ENCODE measurements at regions not wholly inside any gene's neighbourhood (a gene's known extent, or its start where the extent isn't known, plus 50 kb on each side); places are given as distances from the start of the nearest gene placed in this dataset.

DNA sequence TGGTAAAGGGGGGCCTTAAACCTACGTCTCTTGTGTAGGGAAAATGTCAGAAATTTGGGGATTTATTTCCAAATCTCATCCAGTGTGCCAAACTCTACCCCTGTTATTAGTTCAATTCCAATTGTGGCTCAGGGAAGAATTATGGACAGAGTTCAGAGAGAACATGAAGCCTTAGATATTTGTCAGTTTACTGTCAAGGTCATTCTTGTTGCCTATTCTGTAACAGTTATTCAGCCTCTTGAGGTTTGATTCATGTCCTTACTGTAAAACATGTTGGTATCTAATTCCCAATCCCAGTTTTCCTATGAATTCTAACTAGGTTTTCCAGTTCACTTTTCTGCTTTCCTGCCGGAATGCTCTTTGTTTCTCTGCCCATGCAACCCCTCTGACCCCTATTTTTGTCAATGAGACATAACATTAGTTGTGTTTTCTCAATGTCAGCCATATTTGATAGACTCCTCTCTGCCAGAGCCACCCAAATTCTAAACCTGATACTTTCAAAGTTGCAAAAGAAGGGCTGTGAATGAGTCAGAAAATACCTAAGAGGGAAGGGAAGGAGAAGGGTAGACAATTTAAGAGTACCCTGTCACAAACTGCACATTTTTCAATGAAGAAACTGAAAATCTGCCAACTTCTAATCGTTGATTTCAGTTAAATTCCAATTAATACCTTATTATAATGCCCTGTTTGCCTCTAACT lies 52.4 kb downstream of the ATOSA start:
- H3K4me3 ChIP-seq (ENCODE audit: low read depth, low read length) = no peak overlapping the region
- peaks cover 0 to 3% of the 10 kb centered on the region in 2 experiments; a peak in 2 of 3 replicates for H3K36me3 ChIP-seq (ENCODE audit: control insufficient read depth in 2 of 2, insufficient read depth in 1 of 2, low read length in 2 of 2)
- H3K4me1 ChIP-seq (ENCODE audit: control insufficient read depth, insufficient read depth, low read length) = no peaks in the 10 kb centered on the region
- H3K9me3 ChIP-seq (ENCODE audit: control insufficient read depth, insufficient read depth, low read depth, low read length) = no peaks in the 10 kb centered on the region
- TF ChIP-seq ZNF777 (tag by site-specific recombination; IDR thresholded peaks at IDR 0.05; ENCODE audit: borderline replicate concordance) (no peak), PATZ1 (tag by site-specific recombination; IDR thresholded peaks at IDR 0.05) (no peak), ZNF501 (tag by site-specific recombination; IDR thresholded peaks at IDR 0.05) (no peak), ZBTB44 (tag by site-specific recombination; IDR thresholded peaks at IDR 0.05) (no peak), SP3 (tag by site-specific recombination; IDR thresholded peaks at IDR 0.05) (no peak), ZBTB48 (tag by site-specific recombination; IDR thresholded peaks at IDR 0.05) (no peak), ZNF701 (tag by site-specific recombination; IDR thresholded peaks at IDR 0.05) (no peak), ZNF76 (tag by site-specific recombination; IDR thresholded peaks at IDR 0.05; ENCODE audit: borderline replicate concordance, low read depth) (no peak), TCF7L2 (IDR thresholded peaks at IDR 0.05; ENCODE audit: borderline replicate concordance, low read depth, low read length) (no peak), ZNF239 (tag by site-specific recombination; IDR thresholded peaks at IDR 0.05) (no peak), ZNF600 (tag by site-specific recombination; IDR thresholded peaks at IDR 0.05) (no peak), ZNF530 (tag by site-specific recombination; IDR thresholded peaks at IDR 0.05; ENCODE audit: low read depth) (no peak), SP2 (tag by site-specific recombination; IDR thresholded peaks at IDR 0.05) (no peak), ZNF24 (tag by site-specific recombination; IDR thresholded peaks at IDR 0.05) (no peak), GLIS2 (tag by site-specific recombination; IDR thresholded peaks at IDR 0.05) (no peak), ZSCAN18 (tag by site-specific recombination; IDR thresholded peaks at IDR 0.05) (no peak), ZNF2 (tag by site-specific recombination; IDR thresholded peaks at IDR 0.05) (no peak), ZNF660 (tag by site-specific recombination; IDR thresholded peaks at IDR 0.05) (no peak)
- H3K27ac ChIP-seq (ENCODE audit: extremely low read depth, low read depth, low read length) = no peak overlapping the region
- ChIA-PET CTCF (no interaction called here), POLR2A (no interaction called here)

DNA sequence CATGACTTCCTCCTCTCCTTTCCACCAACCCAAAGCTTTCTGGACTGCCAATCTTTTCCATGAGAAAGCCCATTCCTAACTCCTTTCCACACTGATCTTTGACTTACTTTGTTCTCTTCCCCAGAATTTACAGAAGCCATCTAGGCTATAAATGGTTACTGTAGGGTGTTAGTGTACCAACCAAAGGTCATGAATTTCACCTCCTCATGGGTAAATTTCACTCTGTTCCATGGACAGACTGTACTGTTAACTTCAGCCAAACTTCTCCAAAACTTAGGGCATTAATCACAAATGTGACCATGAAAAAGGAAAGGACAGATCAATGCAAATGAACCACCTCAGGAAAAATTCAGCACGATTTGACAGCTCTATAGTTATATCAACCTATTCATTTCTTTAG lies 54.9 kb downstream of the ATOSA start:
- POLR2A ChIA-PET = no interaction called here
- no peak overlapping the region for H3K27ac ChIP-seq (ENCODE audit: extremely low read depth, low read depth, low read length)
- no peaks in the 10 kb centered on the region for H3K9me3 ChIP-seq (ENCODE audit: control insufficient read depth, insufficient read depth, low read depth, low read length)
- H3K4me1 ChIP-seq (ENCODE audit: control insufficient read depth, insufficient read depth, low read length) = no peaks in the 10 kb centered on the region
- H3K36me3 ChIP-seq (ENCODE audit: control insufficient read depth in 2 of 2, insufficient read depth in 1 of 2, low read length in 2 of 2) = peaks cover 0 to 3% of the 10 kb centered on the region in 2 experiments; a peak in 2 of 3 replicates
- CTCF ChIA-PET = no interaction called here
- TF ChIP-seq ZNF221 (tag by site-specific recombination; IDR thresholded peaks at IDR 0.05; ENCODE audit: borderline replicate concordance) (no peak), ZSCAN30 (tag by site-specific recombination; IDR thresholded peaks at IDR 0.05) (no peak), ZNF747 (tag by site-specific recombination; IDR thresholded peaks at IDR 0.05) (no peak), KLF10 (tag by site-specific recombination; IDR thresholded peaks at IDR 0.05) (no peak), GLI2 (tag by site-specific recombination; IDR thresholded peaks at IDR 0.05; ENCODE audit: borderline replicate concordance, low read depth) (no peak), ZNF830 (tag by site-specific recombination; IDR thresholded peaks at IDR 0.05; ENCODE audit: low read depth) (no peak), SP2 (tag by site-specific recombination; IDR thresholded peaks at IDR 0.05) (no peak)
- TF ChIP-seq, protein P1, sequence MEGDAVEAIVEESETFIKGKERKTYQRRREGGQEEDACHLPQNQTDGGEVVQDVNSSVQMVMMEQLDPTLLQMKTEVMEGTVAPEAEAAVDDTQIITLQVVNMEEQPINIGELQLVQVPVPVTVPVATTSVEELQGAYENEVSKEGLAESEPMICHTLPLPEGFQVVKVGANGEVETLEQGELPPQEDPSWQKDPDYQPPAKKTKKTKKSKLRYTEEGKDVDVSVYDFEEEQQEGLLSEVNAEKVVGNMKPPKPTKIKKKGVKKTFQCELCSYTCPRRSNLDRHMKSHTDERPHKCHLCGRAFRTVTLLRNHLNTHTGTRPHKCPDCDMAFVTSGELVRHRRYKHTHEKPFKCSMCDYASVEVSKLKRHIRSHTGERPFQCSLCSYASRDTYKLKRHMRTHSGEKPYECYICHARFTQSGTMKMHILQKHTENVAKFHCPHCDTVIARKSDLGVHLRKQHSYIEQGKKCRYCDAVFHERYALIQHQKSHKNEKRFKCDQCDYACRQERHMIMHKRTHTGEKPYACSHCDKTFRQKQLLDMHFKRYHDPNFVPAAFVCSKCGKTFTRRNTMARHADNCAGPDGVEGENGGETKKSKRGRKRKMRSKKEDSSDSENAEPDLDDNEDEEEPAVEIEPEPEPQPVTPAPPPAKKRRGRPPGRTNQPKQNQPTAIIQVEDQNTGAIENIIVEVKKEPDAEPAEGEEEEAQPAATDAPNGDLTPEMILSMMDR (tag by site-specific recombination; IDR thresholded peaks at IDR 0.05) = no peak
- TF ChIP-seq, protein P2, sequence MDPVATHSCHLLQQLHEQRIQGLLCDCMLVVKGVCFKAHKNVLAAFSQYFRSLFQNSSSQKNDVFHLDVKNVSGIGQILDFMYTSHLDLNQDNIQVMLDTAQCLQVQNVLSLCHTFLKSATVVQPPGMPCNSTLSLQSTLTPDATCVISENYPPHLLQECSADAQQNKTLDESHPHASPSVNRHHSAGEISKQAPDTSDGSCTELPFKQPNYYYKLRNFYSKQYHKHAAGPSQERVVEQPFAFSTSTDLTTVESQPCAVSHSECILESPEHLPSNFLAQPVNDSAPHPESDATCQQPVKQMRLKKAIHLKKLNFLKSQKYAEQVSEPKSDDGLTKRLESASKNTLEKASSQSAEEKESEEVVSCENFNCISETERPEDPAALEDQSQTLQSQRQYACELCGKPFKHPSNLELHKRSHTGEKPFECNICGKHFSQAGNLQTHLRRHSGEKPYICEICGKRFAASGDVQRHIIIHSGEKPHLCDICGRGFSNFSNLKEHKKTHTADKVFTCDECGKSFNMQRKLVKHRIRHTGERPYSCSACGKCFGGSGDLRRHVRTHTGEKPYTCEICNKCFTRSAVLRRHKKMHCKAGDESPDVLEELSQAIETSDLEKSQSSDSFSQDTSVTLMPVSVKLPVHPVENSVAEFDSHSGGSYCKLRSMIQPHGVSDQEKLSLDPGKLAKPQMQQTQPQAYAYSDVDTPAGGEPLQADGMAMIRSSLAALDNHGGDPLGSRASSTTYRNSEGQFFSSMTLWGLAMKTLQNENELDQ (tag by site-specific recombination; IDR thresholded peaks at IDR 0.05; ENCODE audit: low read depth) = no peak
- H3K4me3 ChIP-seq (ENCODE audit: low read depth, low read length) = no peak overlapping the region
